Parathyroid adenoma (tissue), 2 donors: ENCODE measurements at regions not wholly inside any gene's neighbourhood (a gene's known extent, or its start where the extent isn't known, plus 50 kb on each side); places are given as distances from the start of the nearest gene placed in this dataset.
"Not testable (repeated sequence)": the region's sequence is repeated elsewhere in the genome, so short reads cannot be mapped to it uniquely, and the experiment has no call there.

Source experiments
- H2AFZ ChIP-seq: fragments of 300-600 bp; sonication (generic); one replicate; pipeline ENCODE4 v1.7.0; 2017; ENCODE audit warnings: antibody characterized with exemption, mild to moderate bottlenecking
- H3K27ac ChIP-seq: fragments of 300-600 bp; sonication (generic); one replicate; pipeline ENCODE4 v1.7.0; 2017
- H3K27me3 ChIP-seq: fragments of 300-600 bp; sonication (generic); one replicate; pipeline ENCODE4 v1.7.0; 2017; ENCODE audit warnings: low read length; ENCODE audit not compliant: control insufficient read depth, insufficient read depth
- H3K36me3 ChIP-seq: fragments of 300-600 bp; sonication (generic); one replicate; pipeline ENCODE4 v1.7.0; 2017; ENCODE audit warnings: low read length; ENCODE audit not compliant: control insufficient read depth, insufficient read depth
- H3K4me1 ChIP-seq: fragments of 300-600 bp; sonication (generic); one replicate; pipeline ENCODE4 v1.7.0; 2017; ENCODE audit warnings: control low read depth
- H3K4me2 ChIP-seq: fragments of 300-600 bp; sonication (generic); one replicate; pipeline ENCODE4 v1.7.0; 2017; ENCODE audit warnings: low read length
- H3K4me3 ChIP-seq: fragments of 300-600 bp; sonication (generic); one replicate; pipeline ENCODE4 v1.7.0; 2017; ENCODE audit warnings: low read depth, low read length
- H3K79me2 ChIP-seq: fragments of 300-600 bp; sonication (generic); one replicate; pipeline ENCODE4 v1.7.0; 2017; ENCODE audit warnings: control low read depth
- H3K9ac ChIP-seq: fragments of 300-600 bp; sonication (generic); one replicate; pipeline ENCODE4 v1.7.0; 2017; ENCODE audit warnings: mild to moderate bottlenecking
- H3K9me3 ChIP-seq: fragments of 300-600 bp; sonication (generic); one replicate; pipeline ENCODE4 v1.7.0; 2017; ENCODE audit warnings: low read length; ENCODE audit not compliant: control insufficient read depth
- CTCF ChIP-seq: fragments of 300-600 bp; sonication (generic); IDR thresholded peaks from one replicate; pipeline ENCODE4 v1.7.0; 2017; ENCODE audit warnings: antibody characterized with exemption, mild to moderate bottlenecking
- donor health status: primary hyperparathyroidism.

- Histone ChIP-seq H3K4me1 (no peaks in the 10 kb centered on the region), H3K27ac (no peak overlapping the region)
Observed at GRCh38 chr13:44869167-44869566, 120.1 kb downstream of the NUFIP1 start.

DNA sequence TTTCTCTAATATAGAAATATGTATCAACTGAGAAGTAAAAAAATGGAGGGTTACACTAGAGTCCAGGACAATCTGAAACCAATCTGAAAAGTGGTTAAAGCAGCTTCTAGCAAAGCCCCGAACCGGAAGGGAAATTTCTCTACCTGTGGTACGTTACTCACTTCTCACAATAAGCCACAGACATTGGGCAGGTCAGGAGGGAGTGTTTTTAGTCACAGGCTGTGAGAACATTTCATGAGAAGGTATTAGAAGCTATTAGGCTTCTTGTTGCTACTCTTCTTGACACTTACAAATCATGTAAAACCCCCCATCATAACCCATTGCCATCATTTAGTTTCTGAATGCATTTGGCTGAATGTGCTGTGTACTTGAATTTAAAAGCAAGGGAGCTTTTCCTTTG lies 120.9 kb downstream of the NUFIP1 start:
- Histone ChIP-seq H3K9me3 (no peaks in the 10 kb centered on the region), H3K9ac (no peak overlapping the region), H3K79me2 (no peaks in the 10 kb centered on the region), H3K36me3 (no peaks in the 10 kb centered on the region), H3K27me3 (no peaks in the 10 kb centered on the region), H3K4me3 (no peak overlapping the region), H3K4me2 (no peak overlapping the region), H3K4me1 (no peaks in the 10 kb centered on the region), H3K27ac (no peak overlapping the region), H2AFZ (no peak overlapping the region)
- TF ChIP-seq CTCF: no peak

More at GRCh38 chr13:44869167-44869566, 120.1 kb downstream of the NUFIP1 start:
- H3K79me2 ChIP-seq: no peaks in the 10 kb centered on the region
- no peaks in the 10 kb centered on the region for H3K27me3 ChIP-seq
- no peak overlapping the region for H2AFZ ChIP-seq
- no peak for TF ChIP-seq CTCF
- H3K9ac ChIP-seq: no peak overlapping the region
- H3K9me3 ChIP-seq: no peaks in the 10 kb centered on the region
- H3K4me2 ChIP-seq: no peak overlapping the region
- H3K36me3 ChIP-seq: no peaks in the 10 kb centered on the region
- H3K4me3 ChIP-seq: no peak overlapping the region

DNA sequence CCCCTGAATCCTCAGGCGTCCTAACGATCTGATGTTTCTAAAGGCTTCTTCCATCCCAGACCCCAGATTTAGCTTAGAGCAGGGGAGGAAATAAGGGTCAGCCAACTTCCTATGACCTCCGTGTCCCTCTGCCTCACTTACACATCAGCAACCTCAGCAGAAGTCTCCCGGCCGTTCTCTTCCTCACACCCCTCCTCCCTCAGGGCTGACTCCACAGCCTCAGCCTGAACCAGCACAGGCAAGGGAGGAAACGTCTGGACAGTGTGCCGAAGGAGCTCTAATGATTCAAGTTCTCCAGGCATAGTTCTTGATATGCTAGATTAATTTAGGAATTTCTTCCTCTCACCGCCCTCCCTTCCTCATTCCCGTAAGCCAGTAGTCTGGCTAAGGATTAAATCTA lies 121.4 kb downstream of the NUFIP1 start:
- Histone ChIP-seq H3K27me3 (no peaks in the 10 kb centered on the region), H3K79me2 (no peaks in the 10 kb centered on the region), H3K4me3 (no peak overlapping the region), H3K4me2 (no peak overlapping the region), H2AFZ (no peak overlapping the region), H3K36me3 (no peaks in the 10 kb centered on the region), H3K9me3 (no peaks in the 10 kb centered on the region), H3K27ac (no peak overlapping the region), H3K4me1 (no peaks in the 10 kb centered on the region), H3K9ac (no peak overlapping the region)
- no peak for TF ChIP-seq CTCF

- Histone ChIP-seq H3K27me3 (no peaks in the 10 kb centered on the region), H3K79me2 (no peaks in the 10 kb centered on the region), H3K9ac (no peak overlapping the region), H3K27ac (no peak overlapping the region), H3K4me3 (no peak overlapping the region), H3K36me3 (no peaks in the 10 kb centered on the region), H2AFZ (no peak overlapping the region), H3K4me2 (no peak overlapping the region), H3K4me1 (no peaks in the 10 kb centered on the region), H3K9me3 (no peaks in the 10 kb centered on the region)
- TF ChIP-seq CTCF: no peak
Observed at GRCh38 chr13:44866411-44866911, 122.8 kb downstream of the NUFIP1 start.

DNA sequence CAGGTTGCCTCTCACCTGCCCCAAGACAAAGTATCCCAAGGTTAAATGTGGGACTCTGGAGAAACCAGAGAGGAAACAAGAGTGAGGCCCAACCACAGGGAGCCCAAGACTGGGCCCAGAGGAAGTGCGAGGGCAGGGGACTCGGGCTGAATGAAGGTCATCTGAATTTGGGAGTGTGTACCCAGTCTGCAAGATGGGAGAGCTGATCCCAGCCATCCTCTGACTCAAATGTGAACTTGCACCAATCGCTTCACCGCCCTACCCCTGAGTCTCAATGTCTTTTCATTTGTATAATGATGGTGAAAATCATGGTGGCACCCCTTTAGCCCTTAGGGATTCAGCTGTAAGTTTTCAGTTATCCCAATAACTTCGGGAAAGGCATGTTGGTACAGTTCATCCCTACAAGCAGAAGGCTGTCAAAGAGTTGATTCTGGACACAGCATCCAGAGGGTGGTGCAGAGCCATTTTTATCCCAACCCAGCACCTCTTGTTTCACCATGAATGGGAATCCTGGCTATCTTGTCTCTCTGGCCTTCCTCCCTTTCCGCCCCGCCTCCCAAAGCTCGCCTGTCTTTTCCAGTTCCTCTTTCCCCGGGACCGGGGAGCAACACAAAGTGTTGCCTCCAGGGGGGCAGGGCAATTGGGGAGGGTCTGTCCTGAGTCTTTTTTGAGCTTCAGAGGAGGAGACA lies 123.4 kb downstream of the NUFIP1 start:
- Histone ChIP-seq H3K4me2 (no peak overlapping the region), H3K36me3 (no peaks in the 10 kb centered on the region), H3K27me3 (no peaks in the 10 kb centered on the region), H3K27ac (no peak overlapping the region), H2AFZ (no peak overlapping the region), H3K4me3 (no peak overlapping the region), H3K79me2 (no peaks in the 10 kb centered on the region), H3K9me3 (no peaks in the 10 kb centered on the region), H3K9ac (no peak overlapping the region), H3K4me1 (no peaks in the 10 kb centered on the region)
- TF ChIP-seq CTCF: no peak

DNA sequence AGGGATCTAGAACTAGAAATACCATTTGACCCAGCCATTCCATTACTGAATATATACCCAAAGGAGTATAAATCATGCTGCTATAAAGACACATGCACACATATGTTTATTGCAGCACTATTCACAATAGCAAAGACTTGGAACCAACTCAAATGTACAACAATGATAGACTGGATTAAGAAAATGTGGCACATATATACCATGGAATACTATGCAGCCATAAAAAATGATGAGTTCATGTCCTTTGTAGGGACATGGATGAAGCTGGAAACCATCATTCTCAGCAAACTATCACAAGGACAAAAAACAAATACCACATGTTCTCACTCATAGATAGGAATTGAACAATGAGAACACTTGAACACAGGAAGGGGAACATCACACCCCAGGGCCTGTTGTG lies 125.6 kb downstream of the NUFIP1 start:
- not testable (repeated sequence) for H3K27me3 ChIP-seq, H3K36me3 ChIP-seq, H3K27ac ChIP-seq, H3K4me2 ChIP-seq, H2AFZ ChIP-seq, H3K9ac ChIP-seq, H3K79me2 ChIP-seq, H3K9me3 ChIP-seq, H3K4me1 ChIP-seq, H3K4me3 ChIP-seq
